HG03354 (cell line): ENCODE measurements at regions not wholly inside any gene's neighbourhood (a gene's known extent, or its start where the extent isn't known, plus 50 kb on each side); places are given as distances from the start of the nearest gene placed in this dataset.
A peak's percentile ranks its signal among the peaks of the same experiment; 100 is the strongest.

Source experiments
- ATAC-seq: cut with Tn5 transposase; IDR thresholded peaks from one replicate; pipeline ENCODE4 v1.9.1; 2021; ENCODE audit warnings: mild to moderate bottlenecking; ENCODE audit not compliant: unreplicated experiment, poor library complexity, severe bottlenecking

GRCh38 chr6:79780881-79781280, 149.8 kb downstream of the SH3BGRL2 start:
- ATAC-seq: no peak

GRCh38 chr6:79778816-79779215, 147.7 kb downstream of the SH3BGRL2 start:
- ATAC-seq: no peak

GRCh38 chr6:79777713-79778579, 146.8 kb downstream of the SH3BGRL2 start:
- peak; percentile 93 for ATAC-seq

- no peak for ATAC-seq
Observed at GRCh38 chr6:79776076-79776475, 144.9 kb downstream of the SH3BGRL2 start.

- no peak for ATAC-seq
Observed at GRCh38 chr6:79775222-79775621, 144.1 kb downstream of the SH3BGRL2 start.

GRCh38 chr6:79764747-79765146, 133.6 kb downstream of the SH3BGRL2 start:
- ATAC-seq: no peak

- no peak for ATAC-seq
Observed at GRCh38 chr6:79763301-79763700, 132.2 kb downstream of the SH3BGRL2 start.

- no peak for ATAC-seq
Observed at GRCh38 chr6:79762370-79762769, 131.2 kb downstream of the SH3BGRL2 start.

GRCh38 chr6:79756496-79756895, 125.4 kb downstream of the SH3BGRL2 start:
- ATAC-seq: no peak

- no peak for ATAC-seq
Observed at GRCh38 chr6:79755967-79756366, 124.8 kb downstream of the SH3BGRL2 start.
